ENCODE measurements at regions not wholly inside any gene's neighbourhood (a gene's known extent, or its start where the extent isn't known, plus 50 kb on each side); places are given as distances from the start of the nearest gene placed in this dataset.
"Not testable (repeated sequence)": the region's sequence is repeated elsewhere in the genome, so short reads cannot be mapped to it uniquely, and the experiment has no call there.

GRCh38 chr1:203968761-203969160, 104.2 kb upstream of the SOX13 start:
- Mint-ChIP-seq H3K36me3 (no peaks in the 10 kb centered on the region), H3K27me3 (peaks cover 3% of the 10 kb centered on the region), H3K27ac (no peak overlapping the region), H3K9me3 (peaks cover 19% of the 10 kb centered on the region), H3K4me1 (ENCODE audit: low read depth) (no peaks in the 10 kb centered on the region), H3K4me3 (no peak overlapping the region)
- DNase-seq, result no peak
- POLR2A ChIA-PET, result no interaction called here
- CTCF ChIA-PET, result no interaction called here
- intact Hi-C loops (cut with micrococcal nuclease), result no loop called here

GRCh38 chr1:203969846-203970245, 103.1 kb upstream of the SOX13 start:
- DNase-seq, result no peak
- intact Hi-C loops (cut with micrococcal nuclease), result no loop called here
- Mint-ChIP-seq H3K9me3 (peaks cover 24% of the 10 kb centered on the region), H3K27ac (no peak overlapping the region), H3K4me3 (no peak overlapping the region), H3K27me3 (peaks cover 3% of the 10 kb centered on the region), H3K36me3 (no peaks in the 10 kb centered on the region), H3K4me1 (ENCODE audit: low read depth) (no peaks in the 10 kb centered on the region)
- ChIA-PET CTCF (no interaction called here), POLR2A (no interaction called here)

GRCh38 chr1:203985044-203985443, 87.9 kb upstream of the SOX13 start:
- no peaks in the 10 kb centered on the region for H3K27me3 Mint-ChIP-seq

GRCh38 chr1:203985676-203986075, 87.2 kb upstream of the SOX13 start:
- POLR2A ChIA-PET, result no interaction called here

More at GRCh38 chr1:203985044-203985443, 87.9 kb upstream of the SOX13 start:
- ChIA-PET CTCF (no interaction called here), POLR2A (no interaction called here)
- Mint-ChIP-seq H3K9me3 (no peaks in the 10 kb centered on the region), H3K27ac (no peak overlapping the region), H3K36me3 (no peaks in the 10 kb centered on the region), H3K4me3 (no peak overlapping the region), H3K4me1 (ENCODE audit: low read depth) (no peaks in the 10 kb centered on the region)
- intact Hi-C loops (cut with micrococcal nuclease), result no loop called here
- no peak for DNase-seq

GRCh38 chr1:203986887-203987461, 85.9 kb upstream of the SOX13 start:
- intact Hi-C loops (cut with micrococcal nuclease), result no loop called here
- no peaks in the 10 kb centered on the region for H3K36me3 Mint-ChIP-seq
- H3K27me3 Mint-ChIP-seq, result peaks cover 1% of the 10 kb centered on the region
- H3K27ac Mint-ChIP-seq, result no peak overlapping the region
- ChIA-PET CTCF (no interaction called here), POLR2A (no interaction called here)
- no peak for DNase-seq
- H3K4me3 Mint-ChIP-seq, result no peak overlapping the region
- H3K4me1 Mint-ChIP-seq (ENCODE audit: low read depth), result no peaks in the 10 kb centered on the region
- no peaks in the 10 kb centered on the region for H3K9me3 Mint-ChIP-seq

More at GRCh38 chr1:203985676-203986075, 87.2 kb upstream of the SOX13 start:
- intact Hi-C loops (cut with micrococcal nuclease), result no loop called here
- no peaks in the 10 kb centered on the region for H3K27me3 Mint-ChIP-seq
- H3K27ac Mint-ChIP-seq, result no peak overlapping the region
- H3K9me3 Mint-ChIP-seq, result no peaks in the 10 kb centered on the region
- CTCF ChIA-PET, result no interaction called here
- no peaks in the 10 kb centered on the region for H3K4me1 Mint-ChIP-seq (ENCODE audit: low read depth)
- H3K36me3 Mint-ChIP-seq, result no peaks in the 10 kb centered on the region
- H3K4me3 Mint-ChIP-seq, result no peak overlapping the region
- no peak for DNase-seq

GRCh38 chr1:203990118-203990517, 82.8 kb upstream of the SOX13 start:
- ChIA-PET CTCF (interaction anchor here (1.0 kb wide), 1 partner anchor 10 kb away, joined by 4 read pairs; no protein-coding TSS in a partner anchor), POLR2A (no interaction called here)
- peaks cover 7% of the 10 kb centered on the region for H3K27me3 Mint-ChIP-seq
- intact Hi-C loops (cut with micrococcal nuclease), result no loop called here
- no peak for DNase-seq
- H3K9me3 Mint-ChIP-seq, result no peaks in the 10 kb centered on the region
- H3K4me3 Mint-ChIP-seq, result no peak overlapping the region
- H3K36me3 Mint-ChIP-seq, result no peaks in the 10 kb centered on the region
- H3K4me1 Mint-ChIP-seq (ENCODE audit: low read depth), result no peaks in the 10 kb centered on the region
- no peak overlapping the region for H3K27ac Mint-ChIP-seq

- CTCF ChIA-PET, result no interaction called here
These were observed 80.5 kb upstream of the SOX13 start for GRCh38 chr1:203992440-203992839.

GRCh38 chr1:203993256-203993655, 79.7 kb upstream of the SOX13 start:
- no peak for DNase-seq
- Mint-ChIP-seq H3K4me1 (ENCODE audit: low read depth) (no peaks in the 10 kb centered on the region), H3K27ac (no peak overlapping the region), H3K4me3 (no peak overlapping the region), H3K9me3 (no peaks in the 10 kb centered on the region), H3K36me3 (no peaks in the 10 kb centered on the region), H3K27me3 (peaks cover 7% of the 10 kb centered on the region)
- intact Hi-C loops (cut with micrococcal nuclease), result no loop called here
- POLR2A ChIA-PET, result no interaction called here
- CTCF ChIA-PET, result no interaction called here

More at GRCh38 chr1:203992440-203992839, 80.5 kb upstream of the SOX13 start:
- DNase-seq, result no peak
- H3K36me3 Mint-ChIP-seq, result no peaks in the 10 kb centered on the region
- intact Hi-C loops (cut with micrococcal nuclease), result no loop called here
- peaks cover 7% of the 10 kb centered on the region for H3K27me3 Mint-ChIP-seq
- H3K27ac Mint-ChIP-seq, result no peak overlapping the region
- POLR2A ChIA-PET, result no interaction called here
- no peaks in the 10 kb centered on the region for H3K9me3 Mint-ChIP-seq
- H3K4me3 Mint-ChIP-seq, result no peak overlapping the region
- H3K4me1 Mint-ChIP-seq (ENCODE audit: low read depth), result no peaks in the 10 kb centered on the region

- no peak overlapping the region for H3K4me3 Mint-ChIP-seq
- CTCF ChIA-PET, result no interaction called here
These were observed 77.7 kb upstream of the SOX13 start for GRCh38 chr1:203995228-203995627.

GRCh38 chr1:203996126-203996525, 76.8 kb upstream of the SOX13 start:
- intact Hi-C loops (cut with micrococcal nuclease), result no loop called here
- ChIA-PET CTCF (no interaction called here), POLR2A (no interaction called here)
- Mint-ChIP-seq H3K9me3 (peaks cover 5% of the 10 kb centered on the region), H3K4me3 (no peak overlapping the region), H3K4me1 (ENCODE audit: low read depth) (peaks cover 5% of the 10 kb centered on the region), H3K27ac (no peak overlapping the region), H3K36me3 (peaks cover 2% of the 10 kb centered on the region), H3K27me3 (peaks cover 6% of the 10 kb centered on the region)
- DNase-seq, result no peak

More at GRCh38 chr1:203995228-203995627, 77.7 kb upstream of the SOX13 start:
- intact Hi-C loops (cut with micrococcal nuclease), result no loop called here
- Mint-ChIP-seq H3K4me1 (ENCODE audit: low read depth) (no peaks in the 10 kb centered on the region), H3K36me3 (peaks cover 2% of the 10 kb centered on the region), H3K9me3 (peaks cover 4% of the 10 kb centered on the region), H3K27ac (no peak overlapping the region), H3K27me3 (peaks cover 7% of the 10 kb centered on the region)
- DNase-seq, result no peak
- POLR2A ChIA-PET, result no interaction called here

GRCh38 chr1:203998571-203998970, 74.3 kb upstream of the SOX13 start:
- DNase-seq; POLR2A ChIA-PET; H3K4me3 Mint-ChIP-seq; H3K27ac Mint-ChIP-seq; H3K27me3 Mint-ChIP-seq; CTCF ChIA-PET; H3K4me1 Mint-ChIP-seq (ENCODE audit: low read depth); H3K36me3 Mint-ChIP-seq; H3K9me3 Mint-ChIP-seq; intact Hi-C loops (cut with micrococcal nuclease): not testable (repeated sequence)

- H3K4me1 Mint-ChIP-seq (ENCODE audit: low read depth), result peaks cover 5% of the 10 kb centered on the region
- H3K9me3 Mint-ChIP-seq, result peaks cover 5% of the 10 kb centered on the region
- no peak overlapping the region for H3K4me3 Mint-ChIP-seq
- peaks cover 2% of the 10 kb centered on the region for H3K36me3 Mint-ChIP-seq
- DNase-seq, result no peak
- intact Hi-C loops (cut with micrococcal nuclease), result no loop called here
- no peak overlapping the region for H3K27ac Mint-ChIP-seq
- ChIA-PET POLR2A (no interaction called here), CTCF (interaction anchor here (1.1 kb wide), 1 partner anchor 9 kb away, joined by 4 read pairs; no protein-coding TSS in a partner anchor)
- H3K27me3 Mint-ChIP-seq, result peaks cover 4% of the 10 kb centered on the region
These were observed 73.3 kb upstream of the SOX13 start for GRCh38 chr1:203999618-204000017.

- CTCF ChIA-PET, result no interaction called here
- H3K4me3 Mint-ChIP-seq, result no peak overlapping the region
These were observed 71.6 kb upstream of the SOX13 start for GRCh38 chr1:204001166-204001901.

More at GRCh38 chr1:204001166-204001901, 71.6 kb upstream of the SOX13 start:
- peaks cover 2% of the 10 kb centered on the region for H3K36me3 Mint-ChIP-seq
- peak; percentile 14 for DNase-seq
- POLR2A ChIA-PET, result no interaction called here
- H3K4me1 Mint-ChIP-seq (ENCODE audit: low read depth), result peaks cover 5% of the 10 kb centered on the region
- peaks cover 5% of the 10 kb centered on the region for H3K9me3 Mint-ChIP-seq
- no peak overlapping the region for H3K27ac Mint-ChIP-seq
- intact Hi-C loops (cut with micrococcal nuclease), result no loop called here
- no peaks in the 10 kb centered on the region for H3K27me3 Mint-ChIP-seq

Data from activated CD4-positive, alpha-beta memory T cell treated with anti-CD3 and anti-CD28 coated beads for 36 hours (primary cell).